Suprapubic skin (tissue), 4 donors: ENCODE measurements at regions not wholly inside any gene's neighbourhood (a gene's known extent, or its start where the extent isn't known, plus 50 kb on each side); places are given as distances from the start of the nearest gene placed in this dataset.

Experiments
- CTCF ChIP-seq, 2 donors: fragments of 200-600 bp in 1 of 2; fragments of 450-650 bp in 1 of 2; sonication (generic) in 1 of 2; IDR thresholded peaks; one replicate each; pipeline ENCODE4 v1.5.1; 2016 to 2019; ENCODE audit warnings: antibody characterized with exemption in 2 of 2, mild to moderate bottlenecking in 1 of 2, moderate library complexity in 1 of 2
- EP300 ChIP-seq: sonication (generic); formaldehyde crosslinking; IDR thresholded peaks from one replicate; pipeline ENCODE4 v1.6.1; 2017; ENCODE audit warnings: antibody characterized with exemption
- POLR2A ChIP-seq, 2 donors: fragments of 450-650 bp; IDR thresholded peaks; one replicate each; pipeline ENCODE4 v1.6.1; 2017; ENCODE audit warnings: antibody characterized with exemption in 2 of 2, mild to moderate bottlenecking in 2 of 2, moderate library complexity in 2 of 2
- POLR2AphosphoS5 ChIP-seq, 3 donors: sonication (generic); formaldehyde crosslinking; IDR thresholded peaks; one replicate each; pipeline ENCODE4 v1.6.1; 2017; ENCODE audit warnings: antibody characterized with exemption in 3 of 3

- no peak for TF ChIP-seq POLR2A (IDR thresholded peaks at IDR 0.05)
- TF ChIP-seq CTCF (IDR thresholded peaks at IDR 0.05) = no peak
- no peak for TF ChIP-seq POLR2AphosphoS5 (IDR thresholded peaks at IDR 0.05)
- TF ChIP-seq EP300 = no peak
Measured at GRCh38 chr12:42893803-42894202, 304.3 kb upstream of the PRICKLE1 start.
